H1 (cell line): ENCODE measurements at regions not wholly inside any gene's neighbourhood (a gene's known extent, or its start where the extent isn't known, plus 50 kb on each side); places are given as distances from the start of the nearest gene placed in this dataset.

Experiments used
- CTCF ChIA-PET: fragments of 300-600 bp; sonication (Branson Sonifier 250); formaldehyde crosslinking; loops from one replicate; lab custom pipeline; 2021; ENCODE audit not compliant: partially characterized antibody; lab: Charles Lee
- POLR2A ChIA-PET: fragments of 300-600 bp; sonication (Branson Sonifier 250); formaldehyde crosslinking; loops from one replicate; lab custom pipeline; 2021; ENCODE audit warnings: inconsistent platforms; ENCODE audit not compliant: partially characterized antibody; lab: Charles Lee
- DNase-seq, 2 experiments: peaks; one replicate each; pipeline versions ENCODE4 v3.0.0 to v3.0.0-alpha.2; 2010 to 2022; ENCODE audit warnings: low spot score in 2 of 2, low read depth in 1 of 2, mixed read lengths in 1 of 2
- FAIRE-seq: peaks from 2 replicates; lab custom pipeline; 2011; peaks lifted over from hg19 to GRCh38; lab: Jason Lieb, UNC
- H2AFZ ChIP-seq: 2 replicates; pipeline ENCODE4 v1.8.1; 2012; ENCODE audit warnings: low read length, inconsistent platforms
- H2AK5ac ChIP-seq: 2 replicates; pipeline ENCODE4 v1.6.1; 2013; ENCODE audit warnings: low read depth, low read length
- H2BK120ac ChIP-seq: replicated peaks from 2 replicates; pipeline ENCODE3; 2013; ENCODE audit warnings: low read depth, low read length, inconsistent platforms
- H2BK12ac ChIP-seq: 2 replicates; pipeline ENCODE4 v1.6.1; 2013; ENCODE audit warnings: low read depth, low read length
- H2BK15ac ChIP-seq: 2 replicates; pipeline ENCODE4 v1.6.1; 2013; ENCODE audit warnings: low read length
- H2BK20ac ChIP-seq: 2 replicates; pipeline ENCODE4 v1.6.1; 2013; ENCODE audit warnings: low read length
- H2BK5ac ChIP-seq: 2 replicates; pipeline ENCODE4 v1.6.1; 2013; ENCODE audit warnings: low read depth, low read length
- H3K14ac ChIP-seq: 2 replicates; pipeline ENCODE4 v1.6.1; 2013; ENCODE audit warnings: inconsistent platforms; ENCODE audit not compliant: insufficient read length
- H3K18ac ChIP-seq: 2 replicates; pipeline ENCODE4 v1.6.1; 2013; ENCODE audit warnings: low read length; ENCODE audit errors: extremely low read depth
- H3K23ac ChIP-seq: 2 replicates; pipeline ENCODE4 v1.6.1; 2013; ENCODE audit warnings: inconsistent platforms; ENCODE audit not compliant: insufficient read length
- H3K23me2 ChIP-seq: 2 replicates; pipeline ENCODE4 v1.6.1; 2013; ENCODE audit warnings: low read depth, low read length
- H3K27ac ChIP-seq: 2 replicates; pipeline ENCODE4 v1.6.1; 2011; ENCODE audit warnings: low read depth, low read length, inconsistent platforms
- H3K27me3 ChIP-seq, 4 experiments: replicated peaks in 1 of 4; 1 replicate in 1 of 4; 2 replicates in 3 of 4; pipeline versions ENCODE4 v1.6.1 to v1.8.1; 2011 to 2013; ENCODE audit warnings: low read length in 3 of 4, mild to moderate bottlenecking in 3 of 4, inconsistent platforms in 2 of 4, mixed read lengths in 2 of 4, moderate library complexity in 1 of 4; ENCODE audit not compliant: control insufficient read depth in 3 of 4, insufficient read depth in 3 of 4; ENCODE audit errors: extremely low read depth in 1 of 4
- H3K36me3 ChIP-seq, 4 experiments: 2 replicates each; pipeline versions ENCODE4 v1.6.1 to v1.8.1; 2011 to 2013; ENCODE audit warnings: mild to moderate bottlenecking in 4 of 4, low read length in 3 of 4, moderate library complexity in 2 of 4, control low read depth in 1 of 4, inconsistent platforms in 1 of 4; ENCODE audit not compliant: insufficient read depth in 4 of 4, control insufficient read depth in 2 of 4
- H3K4ac ChIP-seq: replicated peaks from 2 replicates; pipeline ENCODE3; 2013; ENCODE audit warnings: low read length, low read depth, mixed read lengths, inconsistent platforms; ENCODE audit not compliant: insufficient read length
- H3K4me1 ChIP-seq, 4 experiments: replicated peaks in 1 of 4; 1 replicate in 1 of 4; 2 replicates in 3 of 4; pipeline versions ENCODE4 v1.6.1 to v1.8.1; 2011 to 2013; ENCODE audit warnings: low read length in 3 of 4, inconsistent platforms in 2 of 4, mixed read lengths in 1 of 4; ENCODE audit not compliant: insufficient read depth in 4 of 4, control insufficient read depth in 3 of 4
- H3K4me2 ChIP-seq, 2 experiments: 2 replicates each; pipeline versions ENCODE4 v1.6.1 to v1.8.1; 2011 to 2013; ENCODE audit warnings: low read depth in 2 of 2, low read length in 2 of 2, control low read depth in 1 of 2, inconsistent platforms in 1 of 2, mild to moderate bottlenecking in 1 of 2; ENCODE audit not compliant: insufficient read depth in 1 of 2
- H3K4me3 ChIP-seq, 4 experiments: fragments of 200-600, 300-600 bp in 1 of 4; sonication (generic), shearing (Covaris generic), sonication (Bioruptor Twin) in 1 of 4; 2 replicates each; pipeline versions ENCODE4 v1.5.1 to v1.8.1; 2011 to 2016; ENCODE audit warnings: low read length in 4 of 4, low read depth in 3 of 4, control low read depth in 2 of 4, inconsistent platforms in 2 of 4, mild to moderate bottlenecking in 2 of 4, mixed read lengths in 1 of 4, moderate library complexity in 1 of 4; ENCODE audit not compliant: insufficient read depth in 2 of 4; ENCODE audit errors: extremely low read depth in 1 of 4
- H3K56ac ChIP-seq: replicated peaks from 2 replicates; pipeline ENCODE3; 2013; ENCODE audit warnings: low read depth, mild to moderate bottlenecking, mixed read lengths, low read length, inconsistent platforms; ENCODE audit not compliant: insufficient read length
- H3K79me1 ChIP-seq: 2 replicates; pipeline ENCODE4 v1.6.1; 2013; ENCODE audit warnings: low read depth, low read length, control low read depth
- H3K79me2 ChIP-seq, 2 experiments: 2 replicates each; pipeline versions ENCODE4 v1.6.1 to v1.8.1; 2012 to 2013; ENCODE audit warnings: low read length in 2 of 2, mild to moderate bottlenecking in 2 of 2, inconsistent platforms in 1 of 2; ENCODE audit not compliant: insufficient read depth in 2 of 2, control insufficient read depth in 1 of 2
- H3K9ac ChIP-seq, 4 experiments: replicated peaks in 1 of 4; 1 replicate in 1 of 4; 2 replicates in 3 of 4; pipeline versions ENCODE4 v1.6.1 to v1.8.1; 2011 to 2013; ENCODE audit warnings: low read depth in 3 of 4, low read length in 3 of 4, control low read depth in 2 of 4, mild to moderate bottlenecking in 2 of 4, moderate library complexity in 2 of 4, inconsistent platforms in 1 of 4; ENCODE audit errors: extremely low read depth in 1 of 4
- H3K9me3 ChIP-seq, 2 experiments: 2 replicates each; pipeline versions ENCODE4 v1.6.1 to v1.8.1; 2012 to 2013; ENCODE audit warnings: mild to moderate bottlenecking in 2 of 2, moderate library complexity in 2 of 2, control low read depth in 1 of 2, inconsistent platforms in 1 of 2, low read depth in 1 of 2, low read length in 1 of 2, mixed read lengths in 1 of 2; ENCODE audit not compliant: insufficient read depth in 2 of 2
- H4K20me1 ChIP-seq, 2 experiments: replicated peaks in 1 of 2; 2 replicates each; pipeline versions ENCODE3 to v1.8.1; 2011 to 2013; ENCODE audit warnings: inconsistent platforms in 2 of 2, low read length in 2 of 2, mild to moderate bottlenecking in 1 of 2; ENCODE audit not compliant: insufficient read depth in 2 of 2, control insufficient read depth in 1 of 2
- H4K5ac ChIP-seq: 2 replicates; pipeline ENCODE4 v1.6.1; 2013; ENCODE audit warnings: low read length, low read depth, mixed read lengths, inconsistent platforms; ENCODE audit not compliant: insufficient read length
- H4K8ac ChIP-seq: 2 replicates; pipeline ENCODE4 v1.8.0; 2013; ENCODE audit warnings: mild to moderate bottlenecking, moderate library complexity, low read length, inconsistent platforms; ENCODE audit not compliant: insufficient read depth; ENCODE audit errors: extremely low read depth
- H4K91ac ChIP-seq: replicated peaks from 2 replicates; pipeline ENCODE3; 2013; ENCODE audit warnings: low read length, mixed read lengths, inconsistent platforms; ENCODE audit not compliant: insufficient read length
- ASH2L ChIP-seq: fragments of 200-600, 300-600 bp; sonication (generic); IDR thresholded peaks from one replicate; pipeline ENCODE4 v1.7.1; 2017; ENCODE audit warnings: low read length
- BCL11A ChIP-seq, 2 experiments: IDR thresholded peaks; one replicate each; pipeline ENCODE4 v1.6.1; 2011; ENCODE audit warnings: low read depth in 2 of 2, low read length in 2 of 2, mild to moderate bottlenecking in 2 of 2
- CBX5 ChIP-seq: fragments of 300-800, 300-1000 bp; sonication (generic); IDR thresholded peaks from 2 replicates; pipeline ENCODE4 v1.7.1; 2016; ENCODE audit warnings: antibody characterized with exemption, low read length, low read depth
- EGR1 ChIP-seq: IDR thresholded peaks from 2 replicates; pipeline ENCODE4 v1.6.1; 2011; ENCODE audit warnings: low read depth, low read length, borderline replicate concordance
- FOSL1 ChIP-seq: IDR thresholded peaks from 2 replicates; pipeline ENCODE4 v1.6.1; 2011; ENCODE audit warnings: mild to moderate bottlenecking, low read depth, low read length, moderate library complexity; ENCODE audit not compliant: insufficient read depth
- HDAC6 ChIP-seq: IDR thresholded peaks from one replicate; pipeline ENCODE4 v1.7.1; 2012; ENCODE audit warnings: low read depth, mild to moderate bottlenecking, inconsistent platforms, low read length, moderate library complexity
- KDM5A ChIP-seq: fragments of 200-600 bp; IDR thresholded peaks from 2 replicates; pipeline ENCODE4 v1.7.1; 2012; ENCODE audit warnings: mild to moderate bottlenecking, low read length, inconsistent platforms, mixed read lengths
- NRF1 ChIP-seq: IDR thresholded peaks from 2 replicates; pipeline ENCODE4 v1.6.1; 2011; ENCODE audit warnings: mild to moderate bottlenecking, low read depth, low read length, improper control_type of control experiment
- RAD21 ChIP-seq, 2 experiments: IDR thresholded peaks in 1 of 2; conservative IDR thresholded peaks in 1 of 2; 2 replicates each; pipeline ENCODE4 v1.6.1; 2011; ENCODE audit warnings: low read depth in 2 of 2, low read length in 2 of 2, improper control_type of control experiment in 1 of 2, inconsistent platforms in 1 of 2, mild to moderate bottlenecking in 1 of 2, moderate library complexity in 1 of 2
- SIN3A ChIP-seq, 2 experiments: IDR thresholded peaks in 1 of 2; conservative IDR thresholded peaks in 1 of 2; 2 replicates each; pipeline ENCODE4 v1.6.1; 2011 to 2012; ENCODE audit warnings: low read length in 2 of 2, improper control_type of control experiment in 1 of 2, low read depth in 1 of 2, mild to moderate bottlenecking in 1 of 2
- SIX5 ChIP-seq: IDR thresholded peaks from 2 replicates; pipeline ENCODE4 v1.6.1; 2011; ENCODE audit warnings: mild to moderate bottlenecking, low read depth, low read length
- SUZ12 ChIP-seq: fragments of 200-600 bp; sonication (generic); IDR thresholded peaks from 2 replicates; pipeline ENCODE4 v1.6.1; 2012; ENCODE audit warnings: mild to moderate bottlenecking, inconsistent platforms, low read length, moderate library complexity, mixed read lengths
- TBP ChIP-seq: IDR thresholded peaks from 2 replicates; pipeline ENCODE4 v1.6.1; 2011; ENCODE audit warnings: low read depth, low read length, improper control_type of control experiment
- WGBS, 2 experiments: shearing (Covaris generic) in 1 of 2; methylation state at CpG; one replicate each; pipeline versions ENCODE4 v1.1.6 to v1.1.7; 2013 to 2015; ENCODE audit warnings: low lambda C conversion rate in 2 of 2, mixed read lengths in 2 of 2, inconsistent platforms in 1 of 2, low coverage in 1 of 2, missing lambda C conversion rate in 1 of 2; ENCODE audit not compliant: insufficient replicate concordance in 2 of 2, insufficient coverage in 1 of 2, insufficient read length in 1 of 2; ENCODE audit errors: extremely low coverage in 1 of 2, missing lambda C conversion rate in 1 of 2; 5-methylcytosine and 5-hydroxymethylcytosine counted together

DNA sequence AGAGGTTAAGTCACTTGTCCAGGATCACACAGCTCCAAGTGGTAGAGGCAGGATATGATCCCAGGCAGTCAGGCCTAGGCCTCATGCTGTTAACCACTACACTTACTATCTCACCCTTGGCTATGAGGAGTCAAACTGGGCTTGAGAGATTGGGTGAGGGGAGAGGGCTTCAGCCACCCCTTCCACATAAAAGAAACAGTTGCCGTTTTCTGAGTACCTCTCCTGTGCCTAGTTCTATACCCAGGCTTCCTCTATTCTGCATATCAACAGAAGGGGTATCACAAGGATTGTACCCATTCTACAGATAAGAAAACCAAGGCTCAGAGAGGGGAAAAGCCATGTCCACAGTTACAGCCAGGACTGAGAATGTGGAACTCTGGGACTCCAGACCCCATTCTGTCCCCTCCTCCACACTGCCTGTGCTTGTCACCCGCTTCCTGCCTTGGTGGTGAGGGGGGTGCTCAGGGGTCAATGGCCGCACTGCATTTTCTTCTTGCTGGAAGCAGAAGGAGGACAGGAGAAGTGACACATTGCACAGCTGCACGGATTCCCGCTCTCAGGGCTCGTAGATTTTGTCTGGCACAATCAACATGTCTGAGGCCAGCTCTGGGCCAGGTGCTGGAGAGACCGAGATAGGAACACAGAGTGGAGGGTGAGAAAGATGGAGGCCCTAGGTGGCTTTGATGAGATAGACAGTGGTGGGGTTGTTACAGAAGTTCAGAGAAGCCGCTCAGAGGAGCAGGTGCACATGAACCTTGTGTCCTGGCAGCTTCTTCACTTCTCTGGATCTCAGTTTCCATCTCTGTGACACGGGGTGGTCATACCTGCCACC, 108.4 kb upstream of the PTPN1 start:
- H3K27me3 ChIP-seq, result no peaks in the 10 kb centered on the region
- no peak overlapping the region; the same call in 1 of the 2 replicates for H2BK15ac ChIP-seq
- POLR2A ChIA-PET, result no interaction called here
- FAIRE-seq, result no peak
- no peak overlapping the region for H3K18ac ChIP-seq
- no peak for DNase-seq
- H3K79me2 ChIP-seq, result no peaks in the 10 kb centered on the region
- peaks cover 1% of the 10 kb centered on the region; the same call in 1 of the 2 replicates for H3K23me2 ChIP-seq
- H3K79me1 ChIP-seq, result no peaks in the 10 kb centered on the region
- H2AFZ ChIP-seq, result no peak overlapping the region
- no peaks in the 10 kb centered on the region for H3K4me1 ChIP-seq
- no peak overlapping the region for H2BK12ac ChIP-seq
- CTCF ChIA-PET, result interaction anchor here (0.5 to 2.4 kb wide), 13 partner anchors 10 to 474 kb away, joined by 3 to 15 read pairs (median 3); no protein-coding TSS in a partner anchor
- H3K4me3 ChIP-seq, result no peak overlapping the region
- H3K14ac ChIP-seq, result no peak overlapping the region
- H4K91ac ChIP-seq, result no peak overlapping the region
- no peak overlapping the region for H2AK5ac ChIP-seq
- no peak overlapping the region for H4K8ac ChIP-seq
- H2BK5ac ChIP-seq, result no peak overlapping the region
- H3K27ac ChIP-seq, result no peak overlapping the region
- no peak overlapping the region for H3K56ac ChIP-seq
- H3K9ac ChIP-seq, result no peak overlapping the region
- H2BK120ac ChIP-seq, result no peak overlapping the region
- H3K23ac ChIP-seq, result no peak overlapping the region
- H4K20me1 ChIP-seq, result no peaks in the 10 kb centered on the region
- no peak overlapping the region for H3K4me2 ChIP-seq
- H2BK20ac ChIP-seq, result no peak overlapping the region
- 87% methylated on average over 9 of the region's 9 CpGs; no CpG with 5 or more reads in 1 of the 2 experiments for WGBS, 2 experiments
- no peak overlapping the region for H3K4ac ChIP-seq
- no peaks in the 10 kb centered on the region for H3K9me3 ChIP-seq
- no peaks in the 10 kb centered on the region for H3K36me3 ChIP-seq
- H4K5ac ChIP-seq, result no peak overlapping the region
- TF ChIP-seq SUZ12 (no peak), NRF1 (no peak), BCL11A (IDR thresholded peaks at IDR 0.05; ENCODE audit: low read depth in 2 of 2, low read length in 2 of 2) (no peak), ASH2L (no peak), TBP (no peak), RAD21 (IDR thresholded peaks at IDR 0.05 in 1 of 2, conservative IDR thresholded peaks at IDR 0.05 in 1 of 2; ENCODE audit: low read depth in 2 of 2, low read length in 2 of 2) (no peak), KDM5A (no peak), SIX5 (no peak), EGR1 (no peak), SIN3A (conservative IDR thresholded peaks at IDR 0.05 in 1 of 2, IDR thresholded peaks at IDR 0.05 in 1 of 2; ENCODE audit: low read depth in 1 of 2, low read length in 2 of 2) (no peak), FOSL1 (no peak), HDAC6 (no peak), CBX5 (no peak)
